HepG2 (cell line): ENCODE measurements at regions not wholly inside any gene's neighbourhood (a gene's known extent, or its start where the extent isn't known, plus 50 kb on each side); places are given as distances from the start of the nearest gene placed in this dataset.
A peak's percentile ranks its signal among the peaks of the same experiment; 100 is the strongest.

ENCODE experiments used
- ATAC-seq: fragments of 200-7000 bp; cut with Tn5 transposase; 3 replicates; pipeline ENCODE4 v1.9.1; 2020; ENCODE audit warnings: mild to moderate bottlenecking, moderate library complexity
- BruUV-seq: library from RNA; stranded (reverse); fragments of 400-500 nt; replicated peaks from 2 replicates; lab custom pipeline; 2021; lab: Mats Ljungman, UMichigan
- CTCF ChIA-PET: fragments of 300-600 bp; formaldehyde crosslinking; extraction: SDS; loops from one replicate; lab custom pipeline; 2021; ENCODE audit warnings: low total read pairs, inconsistent platforms, low intra/inter-chr PET ratio; lab: Yijun Ruan, JAX
- POLR2A ChIA-PET: fragments of 350-600 bp; sonication (Branson Sonifier 250); formaldehyde crosslinking; loops from one replicate; lab custom pipeline; 2020; ENCODE audit warnings: antibody characterized with exemption, inconsistent platforms; lab: Yijun Ruan, JAX
- DNase-seq: peaks from one replicate; pipeline ENCODE4 v3.0.0-alpha.2; 2015; ENCODE audit warnings: low spot score
- FAIRE-seq: peaks from 3 replicates; lab custom pipeline; 2011; peaks lifted over from hg19 to GRCh38; lab: Jason Lieb, UNC
- H2AFZ ChIP-seq: one replicate; pipeline ENCODE4 v1.6.1; 2011; ENCODE audit warnings: low read length, inconsistent platforms
- H3K27ac ChIP-seq: fragments of 300-600 bp; 3 replicates; pipeline ENCODE4 v1.8.0; 2011; ENCODE audit warnings: mixed run types, mild to moderate bottlenecking, mixed read lengths, low read length, inconsistent platforms; ENCODE audit not compliant: insufficient read depth; ENCODE audit errors: extremely low read length
- H3K27me3 ChIP-seq, 2 experiments: fragments of 200-600 bp in 1 of 2; 2 replicates in 1 of 2; 3 replicates in 1 of 2; pipeline versions ENCODE4 v1.6.0 to v1.8.0; 2011; ENCODE audit warnings: low read length in 2 of 2, mild to moderate bottlenecking in 2 of 2, moderate library complexity in 2 of 2, inconsistent platforms in 1 of 2; ENCODE audit not compliant: insufficient read depth in 2 of 2, control insufficient read depth in 1 of 2
- H3K36me3 ChIP-seq, 2 experiments: fragments of 200-600 bp in 1 of 2; replicated peaks in 1 of 2; 2 replicates in 1 of 2; 3 replicates in 1 of 2; pipeline versions ENCODE4 v1.5.1 to v1.8.0; 2011; ENCODE audit warnings: low read length in 2 of 2, inconsistent platforms in 1 of 2; ENCODE audit not compliant: insufficient read depth in 2 of 2, control insufficient read depth in 1 of 2
- H3K4me1 ChIP-seq: 2 replicates; pipeline ENCODE4 v1.5.1; 2012; ENCODE audit warnings: low read length, inconsistent platforms; ENCODE audit not compliant: insufficient read depth
- H3K4me2 ChIP-seq: 2 replicates; pipeline ENCODE4 v1.6.0; 2011; ENCODE audit warnings: low read depth, low read length, inconsistent platforms
- H3K4me3 ChIP-seq, 3 experiments: fragments of 200-600 bp in 1 of 3; sonication (generic), shearing (Covaris generic) in 1 of 3; replicated peaks in 1 of 3; 2 replicates each; pipeline ENCODE4 v1.5.1; 2011 to 2016; ENCODE audit warnings: low read length in 3 of 3, inconsistent platforms in 2 of 3, low read depth in 2 of 3, mild to moderate bottlenecking in 2 of 3, control low read depth in 1 of 3, mixed read lengths in 1 of 3; ENCODE audit not compliant: insufficient read depth in 1 of 3
- H3K79me2 ChIP-seq: one replicate; pipeline ENCODE4 v1.6.1; 2011; ENCODE audit warnings: low read length, inconsistent platforms; ENCODE audit not compliant: insufficient read depth
- H3K9ac ChIP-seq: 2 replicates; pipeline ENCODE4 v1.6.0; 2011; ENCODE audit warnings: mild to moderate bottlenecking, low read depth, low read length, inconsistent platforms; ENCODE audit not compliant: insufficient read depth
- H3K9me3 ChIP-seq: 2 replicates; pipeline ENCODE4 v1.5.1; 2012; ENCODE audit warnings: mild to moderate bottlenecking, low read length
- H4K20me1 ChIP-seq: 2 replicates; pipeline ENCODE4 v1.6.0; 2011; ENCODE audit warnings: inconsistent platforms, mild to moderate bottlenecking, low read length, moderate library complexity; ENCODE audit not compliant: insufficient read depth
- FOSL2 ChIP-seq: sonication (generic); formaldehyde crosslinking; IDR thresholded peaks from 2 replicates; pipeline ENCODE4 v1.4.0; 2020; ENCODE audit warnings: missing genetic modification reagents
- ZBTB33 ChIP-seq: sonication (generic); formaldehyde crosslinking; IDR thresholded peaks from 2 replicates; pipeline ENCODE4 v1.4.0; 2020; ENCODE audit warnings: missing genetic modification reagents
- WGBS: methylation state at CpG from one replicate; pipeline ENCODE4 v1.1.6; 2017; ENCODE audit warnings: low lambda C conversion rate; 5-methylcytosine and 5-hydroxymethylcytosine counted together
- in situ Hi-C: cut with HindIII; loops from 2 replicates; pipeline ENCODE4 v1.10.0; 2017; ENCODE audit warnings: low pct_unique_long_range_greater_than_20kb; ENCODE audit not compliant: extremely low pct_ligation_motif_present
- intact Hi-C: fragments of 100-400 bp; cut with micrococcal nuclease; formaldehyde crosslinking; loops from one replicate; pipeline ENCODE4 v1.10.0; 2022; ENCODE audit not compliant: unreplicated experiment
- TF ChIP-seq, protein P1 (sequence below): sonication (generic); formaldehyde crosslinking; IDR thresholded peaks from 2 replicates; pipeline ENCODE4 v1.9.0; 2021; ENCODE audit warnings: missing genetic modification reagents, mild to moderate bottlenecking, borderline replicate concordance

- Histone ChIP-seq H3K9ac (no peak overlapping the region), H3K27ac (no peak overlapping the region), H3K36me3 (no peaks in the 10 kb centered on the region), H3K79me2 (no peaks in the 10 kb centered on the region), H3K4me2 (no peak overlapping the region), H3K4me1 (peaks cover 9% of the 10 kb centered on the region), H2AFZ (no peak overlapping the region), H3K4me3 (no peak overlapping the region), H4K20me1 (no peaks in the 10 kb centered on the region), H3K9me3 (no peaks in the 10 kb centered on the region), H3K27me3 (no peaks in the 10 kb centered on the region)
- 61% methylated on average over 19 of the region's 21 CpGs for WGBS
- intact Hi-C loops: no loop called here
- TF ChIP-seq FOSL2 (CRISPR knock-in tag) (no peak), ZBTB33 (CRISPR knock-in tag) (peak; percentile 69; the same call in 1 of the 2 replicates)
- TF ChIP-seq, protein P1, sequence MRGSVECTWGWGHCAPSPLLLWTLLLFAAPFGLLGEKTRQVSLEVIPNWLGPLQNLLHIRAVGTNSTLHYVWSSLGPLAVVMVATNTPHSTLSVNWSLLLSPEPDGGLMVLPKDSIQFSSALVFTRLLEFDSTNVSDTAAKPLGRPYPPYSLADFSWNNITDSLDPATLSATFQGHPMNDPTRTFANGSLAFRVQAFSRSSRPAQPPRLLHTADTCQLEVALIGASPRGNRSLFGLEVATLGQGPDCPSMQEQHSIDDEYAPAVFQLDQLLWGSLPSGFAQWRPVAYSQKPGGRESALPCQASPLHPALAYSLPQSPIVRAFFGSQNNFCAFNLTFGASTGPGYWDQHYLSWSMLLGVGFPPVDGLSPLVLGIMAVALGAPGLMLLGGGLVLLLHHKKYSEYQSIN: no peak
- DNase-seq (no peak), ATAC-seq (no peak), FAIRE-seq (no peak)
- POLR2A ChIA-PET: no interaction called here
- in situ Hi-C loops: no loop called here
- BruUV-seq: no TSS peak
- CTCF ChIA-PET: no interaction called here
Measured at GRCh38 chr2:60297296-60298005, 256.0 kb downstream of the BCL11A start.
